ENCODE measurements at regions not wholly inside any gene's neighbourhood (a gene's known extent, or its start where the extent isn't known, plus 50 kb on each side); places are given as distances from the start of the nearest gene placed in this dataset.

GRCh38 chr12:126469211-126469610 is 1404.0 kb downstream of the AACS start:
- TF ChIP-seq, protein P1, sequence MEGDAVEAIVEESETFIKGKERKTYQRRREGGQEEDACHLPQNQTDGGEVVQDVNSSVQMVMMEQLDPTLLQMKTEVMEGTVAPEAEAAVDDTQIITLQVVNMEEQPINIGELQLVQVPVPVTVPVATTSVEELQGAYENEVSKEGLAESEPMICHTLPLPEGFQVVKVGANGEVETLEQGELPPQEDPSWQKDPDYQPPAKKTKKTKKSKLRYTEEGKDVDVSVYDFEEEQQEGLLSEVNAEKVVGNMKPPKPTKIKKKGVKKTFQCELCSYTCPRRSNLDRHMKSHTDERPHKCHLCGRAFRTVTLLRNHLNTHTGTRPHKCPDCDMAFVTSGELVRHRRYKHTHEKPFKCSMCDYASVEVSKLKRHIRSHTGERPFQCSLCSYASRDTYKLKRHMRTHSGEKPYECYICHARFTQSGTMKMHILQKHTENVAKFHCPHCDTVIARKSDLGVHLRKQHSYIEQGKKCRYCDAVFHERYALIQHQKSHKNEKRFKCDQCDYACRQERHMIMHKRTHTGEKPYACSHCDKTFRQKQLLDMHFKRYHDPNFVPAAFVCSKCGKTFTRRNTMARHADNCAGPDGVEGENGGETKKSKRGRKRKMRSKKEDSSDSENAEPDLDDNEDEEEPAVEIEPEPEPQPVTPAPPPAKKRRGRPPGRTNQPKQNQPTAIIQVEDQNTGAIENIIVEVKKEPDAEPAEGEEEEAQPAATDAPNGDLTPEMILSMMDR (conservative IDR thresholded peaks at IDR 0.05): no peak
- no peak for TF ChIP-seq EZH2 (IDR thresholded peaks at IDR 0.05; ENCODE audit: low read depth)
